ENCODE measurements at regions not wholly inside any gene's neighbourhood (a gene's known extent, or its start where the extent isn't known, plus 50 kb on each side); places are given as distances from the start of the nearest gene placed in this dataset.

- TF ChIP-seq POLR2A (IDR thresholded peaks at IDR 0.05) (no peak), CTCF (IDR thresholded peaks at IDR 0.05) (no peak)
These were observed 440.3 kb downstream of the NOVA1 start for GRCh38 chr14:26157517-26157916.
